K562 (cell line): ENCODE measurements at regions not wholly inside any gene's neighbourhood (a gene's known extent, or its start where the extent isn't known, plus 50 kb on each side); places are given as distances from the start of the nearest gene placed in this dataset.

ENCODE experiments used
- ATAC-seq: fragments of 200-7000 bp; cut with Tn5 transposase; 3 replicates; pipeline ENCODE4 v1.9.1; 2020; ENCODE audit warnings: moderate library complexity
- BruUV-seq: library from RNA; stranded (reverse); fragments of 400-500 nt; replicated peaks from 2 replicates; lab custom pipeline; 2021; lab: Mats Ljungman, UMichigan
- CTCF ChIA-PET: fragments of 300-600 bp; formaldehyde crosslinking; extraction: SDS; loops from one replicate; lab custom pipeline; 2021; ENCODE audit warnings: low intra/inter-chr PET ratio; lab: Yijun Ruan, JAX
- POLR2A ChIA-PET: fragments of 300-600, 350-650 bp; sonication (Branson Sonifier 250); formaldehyde crosslinking; extraction: SDS; loops from one replicate; lab custom pipeline; 2021; ENCODE audit warnings: antibody characterized with exemption, inconsistent platforms; lab: Yijun Ruan, JAX
- DNase-seq, 4 experiments: peaks; one replicate each; pipeline versions ENCODE4 v3.0.0 to v3.0.0-alpha.2; 2011 to 2018; ENCODE audit warnings: low spot score in 3 of 4, mixed read lengths in 3 of 4; ENCODE audit errors: extremely low read depth in 1 of 4
- FAIRE-seq: peaks from 2 replicates; lab custom pipeline; 2011; peaks lifted over from hg19 to GRCh38; lab: Jason Lieb, UNC
- H2AFZ ChIP-seq: 2 replicates; pipeline ENCODE4 v1.6.0; 2011; ENCODE audit warnings: low read depth, low read length, control low read depth, inconsistent platforms
- H3K27ac ChIP-seq: fragments of 200-600 bp; 3 replicates; pipeline ENCODE4 v1.8.0; 2011; ENCODE audit warnings: low read depth, mild to moderate bottlenecking, control low read depth, inconsistent platforms, low read length, moderate library complexity, mixed read lengths; ENCODE audit errors: extremely low read depth
- H3K27me3 ChIP-seq, 2 experiments: fragments of 300-600 bp in 1 of 2; 2 replicates in 1 of 2; 3 replicates in 1 of 2; pipeline versions ENCODE4 v1.6.0 to v1.8.0; 2011; ENCODE audit warnings: inconsistent platforms in 2 of 2, low read length in 2 of 2, mild to moderate bottlenecking in 1 of 2, mixed read lengths in 1 of 2, moderate library complexity in 1 of 2; ENCODE audit not compliant: control insufficient read depth in 2 of 2, insufficient read depth in 2 of 2
- H3K36me3 ChIP-seq: fragments of 300-600 bp; 3 replicates; pipeline ENCODE4 v1.8.0; 2011; ENCODE audit warnings: mild to moderate bottlenecking, low read length, inconsistent platforms; ENCODE audit not compliant: control insufficient read depth, insufficient read depth
- H3K4me1 ChIP-seq, 2 experiments: fragments of 200-600 bp in 1 of 2; replicated peaks in 1 of 2; 2 replicates in 1 of 2; 3 replicates in 1 of 2; pipeline versions ENCODE4 v1.5.1 to v1.8.0; 2011; ENCODE audit warnings: inconsistent platforms in 2 of 2, low read length in 2 of 2, mild to moderate bottlenecking in 1 of 2, mixed read lengths in 1 of 2, moderate library complexity in 1 of 2; ENCODE audit not compliant: control insufficient read depth in 2 of 2, insufficient read depth in 2 of 2
- H3K4me2 ChIP-seq: 2 replicates; pipeline ENCODE4 v1.6.1; 2011; ENCODE audit warnings: low read length, control low read depth, inconsistent platforms, mixed read lengths; ENCODE audit not compliant: insufficient read depth
- H3K4me3 ChIP-seq: fragments of 200-600 bp; sonication (generic), shearing (Covaris generic); 2 replicates; pipeline ENCODE4 v1.5.1; 2016; ENCODE audit warnings: control low read depth, inconsistent platforms
- H3K79me2 ChIP-seq: fragments of 200-600 bp; 3 replicates; pipeline ENCODE4 v1.8.0; 2011; ENCODE audit warnings: low read length, inconsistent platforms; ENCODE audit not compliant: control insufficient read depth, insufficient read depth
- H3K9ac ChIP-seq, 2 experiments: 2 replicates each; pipeline versions ENCODE4 v1.6.0 to v1.6.1; 2011; ENCODE audit warnings: low read depth in 2 of 2, low read length in 2 of 2, control low read depth in 1 of 2, inconsistent platforms in 1 of 2, mild to moderate bottlenecking in 1 of 2, mixed read lengths in 1 of 2; ENCODE audit not compliant: insufficient read depth in 1 of 2
- H3K9me1 ChIP-seq: one replicate; pipeline ENCODE4 v1.6.0; 2011; ENCODE audit warnings: inconsistent platforms, mild to moderate bottlenecking, low read length, moderate library complexity; ENCODE audit not compliant: control insufficient read depth, insufficient read depth
- H3K9me3 ChIP-seq: replicated peaks from 2 replicates; pipeline ENCODE4 v1.5.1; 2011; ENCODE audit warnings: low read depth, low read length, inconsistent platforms; ENCODE audit not compliant: control insufficient read depth, insufficient read depth
- H4K20me1 ChIP-seq: replicated peaks from 2 replicates; pipeline ENCODE4 v1.6.1; 2011; ENCODE audit warnings: low read length, inconsistent platforms, mixed read lengths; ENCODE audit not compliant: control insufficient read depth, insufficient read depth
- ELF2 ChIP-seq: fragments of 250-450 bp; sonication (Bioruptor Pico); IDR thresholded peaks from 2 replicates; pipeline ENCODE4 v1.5.0; 2021; ENCODE audit warnings: mild to moderate bottlenecking
- HDAC2 ChIP-seq: fragments of 450-650 bp; IDR thresholded peaks from 2 replicates; pipeline ENCODE4 v1.6.1; 2016; ENCODE audit warnings: mild to moderate bottlenecking
- HEY1 ChIP-seq: fragments of 250-450 bp; sonication (Bioruptor Pico); IDR thresholded peaks from 2 replicates; pipeline ENCODE4 v1.5.0; 2020; ENCODE audit warnings: mild to moderate bottlenecking, moderate library complexity, borderline replicate concordance
- MLLT1 ChIP-seq, 2 experiments: fragments of 450-650 bp; IDR thresholded peaks; 2 replicates each; pipeline ENCODE4 v1.6.1; 2016
- MXI1 ChIP-seq: IDR thresholded peaks from 2 replicates; pipeline ENCODE4 v1.6.1; 2011; ENCODE audit warnings: low read depth, mild to moderate bottlenecking, improper control_type of control experiment, low read length
- RFX5 ChIP-seq: IDR thresholded peaks from 2 replicates; pipeline ENCODE4 v1.6.1; 2011; ENCODE audit warnings: low read depth, mild to moderate bottlenecking, improper control_type of control experiment, low read length
- SP2 ChIP-seq: IDR thresholded peaks from 2 replicates; pipeline ENCODE4 v1.6.1; 2011; ENCODE audit warnings: mild to moderate bottlenecking, low read depth, low read length, moderate library complexity; ENCODE audit not compliant: poor library complexity, severe bottlenecking; ENCODE audit errors: extremely low read depth
- TCF7L2 ChIP-seq: fragments of 150-350 bp; IDR thresholded peaks from 2 replicates; pipeline ENCODE4 v1.6.1; 2016; ENCODE audit warnings: low read depth, mild to moderate bottlenecking, low read length, moderate library complexity
- USF1 ChIP-seq: sonication (generic); formaldehyde crosslinking; IDR thresholded peaks from 2 replicates; pipeline ENCODE4 v1.9.0; 2022; ENCODE audit warnings: mild to moderate bottlenecking, missing genetic modification reagents
- ZNF184 ChIP-seq: sonication (generic); formaldehyde crosslinking; IDR thresholded peaks from 2 replicates; pipeline ENCODE4 v1.5.0; 2020; ENCODE audit warnings: missing genetic modification reagents
- WGBS: fragments of 100-300 bp; shearing (Covaris generic); methylation state at CpG from one replicate; pipeline ENCODE4 v1.1.6; 2016; ENCODE audit warnings: low coverage, mixed read lengths; ENCODE audit not compliant: insufficient coverage; ENCODE audit errors: missing lambda C conversion rate; 5-methylcytosine and 5-hydroxymethylcytosine counted together
- in situ Hi-C: fragments of 300-500 bp; cut with MboI; formaldehyde crosslinking; loops from 4 replicates; pipeline ENCODE4 v1.15.0; 2018; ENCODE audit warnings: inconsistent platforms, mixed read lengths
- intact Hi-C: fragments of 100-400 bp; cut with micrococcal nuclease; formaldehyde crosslinking; loops from 2 replicates; pipeline ENCODE4 v1.14.2; 2022

GRCh38 chr18:28313602-28314001, 136.7 kb upstream of the CDH2 start:
- Histone ChIP-seq H3K4me1 (no peaks in the 10 kb centered on the region), H2AFZ (no peak overlapping the region), H3K27me3 (no peaks in the 10 kb centered on the region), H3K9me1 (no peaks in the 10 kb centered on the region), H3K9ac (no peak overlapping the region), H3K36me3 (no peaks in the 10 kb centered on the region), H3K27ac (no peak overlapping the region), H3K9me3 (no peaks in the 10 kb centered on the region; the same call in 1 of the 2 replicates), H3K4me2 (no peak overlapping the region), H3K4me3 (no peak overlapping the region), H4K20me1 (no peaks in the 10 kb centered on the region), H3K79me2 (no peaks in the 10 kb centered on the region)
- no TSS peak for BruUV-seq
- CTCF ChIA-PET: no interaction called here
- intact Hi-C loops: no loop called here
- DNase-seq: no peak
- ATAC-seq: no peak
- in situ Hi-C loops: no loop called here
- WGBS: 0% methylated on average over 3 of the region's 3 CpGs
- FAIRE-seq: no peak
- POLR2A ChIA-PET: no interaction called here
- TF ChIP-seq MLLT1 (IDR thresholded peaks at IDR 0.05) (no peak), ZNF184 (CRISPR knock-in tag) (no peak), SP2 (no peak), ELF2 (CRISPR knock-in tag) (no peak), USF1 (CRISPR knock-in tag) (no peak), HEY1 (CRISPR knock-in tag) (no peak), TCF7L2 (no peak), HDAC2 (no peak), RFX5 (no peak), MXI1 (no peak)
